ENCODE measurements at regions not wholly inside any gene's neighbourhood (a gene's known extent, or its start where the extent isn't known, plus 50 kb on each side); places are given as distances from the start of the nearest gene placed in this dataset.

DNA sequence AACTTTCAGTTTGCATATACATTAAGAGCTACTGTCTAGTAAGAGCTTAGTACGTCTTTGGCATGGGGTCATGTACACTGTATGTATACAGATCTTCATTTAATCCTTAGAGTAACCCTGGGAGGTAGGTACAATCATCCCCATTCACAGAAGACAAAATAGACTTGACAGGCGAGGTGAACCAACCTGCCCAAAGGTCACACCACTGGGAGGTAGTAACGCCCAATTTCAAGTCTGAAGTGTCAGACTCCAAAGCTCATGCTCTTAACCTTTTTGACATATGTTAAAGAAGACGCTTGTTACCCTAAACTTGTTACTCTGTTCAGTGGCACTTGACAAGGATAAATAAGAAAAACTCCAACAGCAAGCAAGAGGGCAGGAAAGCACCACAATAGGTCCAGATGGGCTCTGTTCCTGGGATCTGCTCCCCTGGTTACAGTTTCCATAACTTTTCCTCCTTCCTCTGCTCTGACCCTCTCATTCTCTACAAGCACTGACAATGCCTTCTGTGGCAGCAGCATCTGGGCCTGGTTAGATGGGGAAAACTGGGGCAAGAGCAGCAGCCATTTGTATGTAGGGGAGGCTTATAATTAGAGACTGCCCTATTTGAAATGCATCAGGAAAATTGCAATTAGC lies 64.7 kb upstream of the SERTAD2 start:
- TF ChIP-seq, protein P1, sequence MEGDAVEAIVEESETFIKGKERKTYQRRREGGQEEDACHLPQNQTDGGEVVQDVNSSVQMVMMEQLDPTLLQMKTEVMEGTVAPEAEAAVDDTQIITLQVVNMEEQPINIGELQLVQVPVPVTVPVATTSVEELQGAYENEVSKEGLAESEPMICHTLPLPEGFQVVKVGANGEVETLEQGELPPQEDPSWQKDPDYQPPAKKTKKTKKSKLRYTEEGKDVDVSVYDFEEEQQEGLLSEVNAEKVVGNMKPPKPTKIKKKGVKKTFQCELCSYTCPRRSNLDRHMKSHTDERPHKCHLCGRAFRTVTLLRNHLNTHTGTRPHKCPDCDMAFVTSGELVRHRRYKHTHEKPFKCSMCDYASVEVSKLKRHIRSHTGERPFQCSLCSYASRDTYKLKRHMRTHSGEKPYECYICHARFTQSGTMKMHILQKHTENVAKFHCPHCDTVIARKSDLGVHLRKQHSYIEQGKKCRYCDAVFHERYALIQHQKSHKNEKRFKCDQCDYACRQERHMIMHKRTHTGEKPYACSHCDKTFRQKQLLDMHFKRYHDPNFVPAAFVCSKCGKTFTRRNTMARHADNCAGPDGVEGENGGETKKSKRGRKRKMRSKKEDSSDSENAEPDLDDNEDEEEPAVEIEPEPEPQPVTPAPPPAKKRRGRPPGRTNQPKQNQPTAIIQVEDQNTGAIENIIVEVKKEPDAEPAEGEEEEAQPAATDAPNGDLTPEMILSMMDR (IDR thresholded peaks at IDR 0.05; ENCODE audit: insufficient read depth, low read depth, low read length), result no peak
- no peak for DNase-seq (ENCODE audit: low read depth)
- H3K4me3 ChIP-seq (ENCODE audit: low read depth, low read length), result no peak overlapping the region

DNA sequence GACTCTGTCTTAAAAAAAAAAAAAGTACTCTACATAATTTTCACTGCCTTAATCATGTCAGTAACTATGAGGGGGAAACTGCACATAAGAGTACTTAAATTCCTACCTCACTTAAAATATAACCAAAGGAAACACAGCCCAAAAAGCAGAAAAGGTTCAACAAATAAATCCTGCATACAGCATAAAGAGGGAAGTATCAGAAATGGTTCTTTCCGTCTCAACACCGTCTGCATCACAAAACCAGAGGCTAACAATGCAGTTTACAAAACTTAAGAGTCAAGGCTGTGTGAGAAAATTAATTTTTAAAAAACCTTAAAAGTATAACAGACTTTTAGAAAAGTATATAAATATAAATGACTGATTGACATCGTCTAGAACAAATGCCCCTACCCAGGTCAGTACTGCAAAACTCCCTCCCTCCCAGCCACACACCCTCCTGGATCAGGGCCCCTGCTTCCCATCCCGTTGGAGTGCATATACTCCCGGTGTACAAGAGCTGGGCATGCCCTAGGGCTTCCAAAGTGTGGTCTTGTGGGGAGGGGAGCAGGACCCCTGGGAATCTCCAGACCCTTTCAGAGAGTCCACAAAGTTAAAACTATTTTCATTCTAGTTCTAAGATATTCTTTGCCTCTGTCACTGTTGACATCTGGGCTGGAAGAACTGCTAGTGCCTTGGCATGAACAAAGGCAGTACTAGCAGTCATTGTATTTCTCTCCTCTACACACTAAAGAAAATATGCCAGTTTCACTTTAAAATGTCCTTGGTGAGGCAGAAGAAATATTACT lies 67.0 kb upstream of the SERTAD2 start:
- TF ChIP-seq, protein P1 (IDR thresholded peaks at IDR 0.05; ENCODE audit: insufficient read depth, low read depth, low read length), result no peak
- no peak overlapping the region for H3K4me3 ChIP-seq (ENCODE audit: low read depth, low read length)
- DNase-seq (ENCODE audit: low read depth), result no peak

DNA sequence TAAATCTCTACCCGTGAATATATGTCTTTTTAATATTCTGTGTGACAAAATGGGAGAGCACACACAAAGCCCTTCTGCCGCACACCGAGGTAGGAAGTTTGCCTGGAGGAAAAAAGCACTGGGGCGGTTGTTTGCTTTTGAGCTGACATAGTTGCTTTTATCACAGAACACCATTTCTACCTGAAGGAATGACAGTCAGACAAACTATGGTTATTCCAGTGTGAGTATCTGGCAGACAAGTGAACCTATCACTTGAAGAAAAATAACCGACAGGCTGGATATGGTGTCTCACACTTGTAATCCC lies 67.6 kb upstream of the SERTAD2 start:
- H3K4me3 ChIP-seq (ENCODE audit: low read depth, low read length), result no peak overlapping the region
- DNase-seq (ENCODE audit: low read depth), result no peak
- TF ChIP-seq, protein P1 (IDR thresholded peaks at IDR 0.05; ENCODE audit: insufficient read depth, low read depth, low read length), result no peak

DNA sequence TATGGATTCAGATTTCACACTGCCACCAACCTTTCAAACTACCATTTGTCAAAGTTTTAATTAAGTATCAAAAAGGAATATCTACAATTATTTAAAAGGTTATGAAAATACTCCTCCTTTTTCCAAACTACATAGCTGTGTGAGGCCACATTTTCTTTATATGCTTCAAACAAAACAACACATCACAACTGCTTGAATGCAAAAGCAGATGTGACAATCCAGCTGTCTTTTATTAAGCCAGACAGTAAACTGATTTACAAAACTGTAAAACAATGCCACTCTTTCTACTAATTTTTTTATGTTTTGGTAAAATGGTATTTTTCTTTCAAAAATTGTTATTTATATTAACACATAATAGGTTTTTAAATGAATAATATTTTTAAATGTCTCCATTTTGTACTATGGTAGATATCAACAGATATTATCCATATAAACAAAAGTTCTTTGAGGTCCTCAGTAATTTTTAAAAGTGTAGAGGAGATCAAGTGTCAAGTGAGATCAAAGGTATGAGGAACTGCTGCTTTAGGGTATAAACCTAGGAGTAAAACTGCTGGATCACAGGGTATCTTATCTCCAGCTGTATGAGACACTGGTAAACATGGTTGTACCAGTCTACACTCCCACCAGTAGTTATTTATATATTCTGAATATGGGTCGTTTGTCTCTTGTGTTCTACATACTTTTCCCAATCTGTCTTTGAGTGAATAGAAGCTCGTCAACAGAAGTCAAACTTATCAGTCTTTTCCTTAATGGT lies 68.8 kb upstream of the SERTAD2 start:
- no peak for DNase-seq (ENCODE audit: low read depth)
- TF ChIP-seq, protein P1 (IDR thresholded peaks at IDR 0.05; ENCODE audit: insufficient read depth, low read depth, low read length), result no peak
- H3K4me3 ChIP-seq (ENCODE audit: low read depth, low read length), result no peak overlapping the region

DNA sequence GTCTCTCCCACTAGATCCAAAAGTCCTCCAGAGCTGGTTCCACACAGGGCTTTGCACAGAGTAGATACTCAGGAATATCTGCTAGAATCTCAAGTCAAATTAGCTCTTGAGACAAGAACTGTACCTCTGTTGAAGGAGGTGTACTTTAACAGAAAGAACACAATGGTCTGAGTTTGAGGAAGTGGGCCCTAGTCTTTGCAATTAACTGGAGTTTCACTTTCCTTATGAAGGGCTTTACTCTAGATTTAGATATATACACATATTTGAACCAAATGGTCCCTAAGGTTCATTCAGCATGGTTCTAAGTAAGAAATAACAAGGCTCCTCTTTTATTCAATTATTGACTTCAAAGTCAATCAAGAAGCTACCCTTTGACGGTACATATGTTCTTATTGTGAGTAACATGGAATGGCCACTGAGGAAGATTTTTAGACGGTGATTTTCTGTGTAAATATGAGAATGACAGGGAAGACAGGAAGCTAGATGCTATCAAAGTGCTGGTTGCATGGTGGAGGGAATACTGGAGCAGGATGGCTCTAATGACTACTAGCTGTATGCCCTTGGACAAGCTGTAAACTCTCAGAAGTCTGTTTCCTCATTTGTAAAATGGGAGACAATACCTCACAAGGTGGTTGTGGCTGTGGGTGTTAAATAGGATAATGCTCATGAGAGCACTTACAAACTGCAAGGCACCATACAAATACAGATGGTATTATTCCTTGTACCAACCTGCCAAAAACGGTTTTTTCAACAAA lies 73.5 kb upstream of the SERTAD2 start:
- TF ChIP-seq, protein P1 (IDR thresholded peaks at IDR 0.05; ENCODE audit: insufficient read depth, low read depth, low read length), result no peak
- no peak for DNase-seq (ENCODE audit: low read depth)
- no peak overlapping the region for H3K4me3 ChIP-seq (ENCODE audit: low read depth, low read length)

DNA sequence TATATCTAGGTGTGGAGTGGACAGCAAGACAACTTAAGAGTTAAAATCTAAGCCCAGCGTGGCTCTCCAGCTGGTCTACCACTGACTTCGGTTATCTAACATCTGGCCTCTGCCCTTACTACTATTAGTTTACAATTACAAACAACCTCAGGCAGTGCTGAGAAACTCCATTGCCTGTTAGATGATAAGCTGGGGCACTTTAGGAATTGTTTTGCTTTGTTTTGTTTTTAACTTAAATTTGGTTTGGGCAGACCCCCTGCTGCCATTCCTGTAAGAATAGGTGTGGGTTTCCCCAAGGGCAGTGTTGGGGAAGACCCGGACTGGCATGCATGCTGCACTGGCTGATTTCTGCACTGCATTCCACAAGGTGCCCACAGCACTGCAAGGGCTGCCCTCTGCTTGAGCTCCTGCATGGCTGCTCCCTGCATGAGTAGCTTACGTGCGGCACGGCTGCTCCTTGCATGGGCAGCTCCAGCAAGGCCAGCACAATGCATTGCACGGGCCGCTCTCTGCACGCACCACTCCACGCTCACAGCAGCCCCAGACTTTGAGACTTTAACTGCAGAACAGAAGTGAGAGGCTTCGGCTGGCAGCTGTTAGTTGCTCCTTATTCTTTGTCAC lies 74.2 kb upstream of the SERTAD2 start:
- peak; percentile 30 for DNase-seq (ENCODE audit: low read depth)
- TF ChIP-seq, protein P1 (IDR thresholded peaks at IDR 0.05; ENCODE audit: insufficient read depth, low read depth, low read length), result no peak
- no peak overlapping the region for H3K4me3 ChIP-seq (ENCODE audit: low read depth, low read length)

Measured in fibroblast of villous mesenchyme (primary cell).